EH (cell line): ENCODE measurements at regions not wholly inside any gene's neighbourhood (a gene's known extent, or its start where the extent isn't known, plus 50 kb on each side); places are given as distances from the start of the nearest gene placed in this dataset.

Experiments used
- DNase-seq: peaks from one replicate; pipeline ENCODE4 v3.0.0-alpha.2; 2015; ENCODE audit warnings: low read depth

GRCh38 chr3:67288466-67289106, 290.5 kb downstream of the KBTBD8 start:
- no peak for DNase-seq

DNA sequence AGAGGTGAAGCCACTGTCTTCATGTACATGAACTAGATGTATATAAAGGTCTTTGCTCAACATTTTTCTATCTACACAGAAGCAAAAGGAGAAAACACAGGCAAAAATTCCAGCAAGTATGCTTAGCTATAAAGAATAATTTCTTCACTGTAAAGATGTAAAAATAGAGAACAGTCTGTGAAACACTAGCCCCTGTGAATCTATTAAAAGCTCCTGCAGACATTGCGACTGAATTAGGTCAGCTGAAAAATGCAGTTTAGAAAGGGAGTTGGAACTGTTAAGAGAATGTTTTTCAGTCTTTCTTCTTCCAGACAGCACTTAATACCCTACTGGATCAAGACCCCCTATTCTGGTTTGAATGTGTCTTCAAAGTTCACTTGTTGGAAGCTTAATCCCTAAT, 291.5 kb downstream of the KBTBD8 start:
- no peak for DNase-seq

DNA sequence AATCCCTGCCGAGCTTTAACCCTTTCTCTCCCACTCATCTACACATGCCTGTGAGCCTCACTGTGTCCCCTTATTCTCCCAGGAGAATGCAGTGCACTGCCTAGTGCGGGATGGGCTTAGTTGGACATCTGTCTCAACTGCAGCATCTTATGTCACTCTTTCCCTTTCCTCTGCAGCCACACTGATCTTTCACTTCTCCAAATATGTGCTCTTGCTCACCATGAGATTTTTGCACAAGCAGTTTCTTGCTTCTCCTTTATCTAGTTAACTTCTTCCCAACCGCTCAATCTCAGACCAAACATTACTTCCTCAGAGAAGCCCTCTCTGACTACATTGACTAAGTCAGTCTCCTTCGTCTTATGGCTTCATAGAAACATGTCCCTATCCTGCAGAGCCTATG, 292.3 kb downstream of the KBTBD8 start:
- DNase-seq: no peak

- DNase-seq: no peak
Measured at GRCh38 chr3:67291287-67292252, 293.5 kb downstream of the KBTBD8 start.

DNA sequence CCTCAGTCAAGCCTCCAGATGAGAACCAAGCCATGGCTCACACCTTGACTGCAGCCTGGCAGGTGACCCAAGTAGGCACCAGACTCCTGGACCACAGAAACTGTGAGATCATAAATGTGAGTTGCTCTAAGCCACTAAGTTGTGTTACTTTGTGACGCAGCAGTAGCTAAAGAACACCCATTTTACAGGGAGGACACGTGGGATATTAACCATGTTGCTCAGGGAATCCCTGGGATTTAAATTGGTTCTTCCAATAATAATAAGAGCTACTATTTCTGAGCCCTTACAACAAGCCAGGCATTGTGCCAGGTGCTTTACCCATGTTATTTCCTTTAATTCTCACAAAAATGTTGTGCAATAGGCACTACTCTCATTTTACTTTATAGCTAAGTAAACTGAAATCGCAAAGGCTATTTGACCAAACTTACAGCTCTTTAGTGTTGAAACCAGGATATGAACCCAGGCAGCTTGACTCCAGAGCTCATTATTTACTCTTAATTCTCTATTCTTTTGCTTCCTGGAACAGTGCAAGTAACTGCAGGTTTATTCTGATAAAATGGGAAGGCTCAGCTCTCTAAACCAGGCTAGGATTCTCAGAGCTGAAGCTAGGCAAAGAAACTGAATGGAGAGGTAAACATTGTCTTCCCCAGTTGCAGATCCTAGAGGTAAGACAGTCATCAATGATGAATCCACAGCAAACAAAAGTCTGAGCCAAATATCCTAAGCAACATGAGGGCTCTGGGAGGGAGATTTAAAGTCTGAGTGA, 294.4 kb downstream of the KBTBD8 start:
- no peak for DNase-seq

GRCh38 chr3:67294341-67294740, 296.2 kb downstream of the KBTBD8 start:
- no peak for DNase-seq

DNA sequence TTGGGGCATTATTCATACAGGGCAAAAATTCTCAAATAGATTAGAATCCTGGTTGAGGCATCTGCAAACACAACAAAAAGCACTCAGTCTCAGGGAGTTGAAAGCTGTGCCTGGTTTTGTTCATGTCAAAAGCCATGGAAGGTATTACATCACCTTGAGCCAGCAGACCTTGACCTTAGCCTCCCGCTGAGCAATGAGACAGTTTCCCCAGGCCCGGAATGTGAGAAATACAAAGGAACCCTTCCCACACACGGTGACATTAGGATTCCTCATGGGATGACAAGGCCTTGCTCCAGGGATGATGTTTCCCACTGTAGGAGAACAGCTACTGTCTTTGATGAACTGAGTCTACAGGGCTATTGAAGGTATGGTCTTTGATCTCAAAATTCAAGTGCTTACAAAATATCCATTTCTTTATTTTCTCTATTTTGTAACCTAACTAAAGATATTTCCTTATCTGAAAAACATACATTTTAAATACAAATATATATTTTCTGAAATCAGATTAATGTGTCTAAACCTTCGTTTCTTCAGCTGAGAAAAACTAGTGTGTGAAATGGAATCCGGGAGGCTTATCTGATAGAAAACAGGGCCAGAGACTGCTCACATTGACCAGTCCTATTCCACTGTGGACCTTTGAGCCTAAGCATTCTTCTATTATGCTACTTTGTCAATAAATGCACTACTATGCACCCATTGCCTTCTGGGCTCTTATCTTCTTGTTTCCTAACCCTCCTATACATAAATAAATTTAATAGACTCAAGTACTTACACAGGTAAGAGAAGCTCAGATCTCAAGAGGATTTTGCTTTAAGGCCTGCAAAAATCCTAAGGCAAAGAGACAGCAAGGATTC, 298.2 kb downstream of the KBTBD8 start:
- DNase-seq: no peak

GRCh38 chr3:67297715-67298475, 299.8 kb downstream of the KBTBD8 start:
- DNase-seq: no peak

DNA sequence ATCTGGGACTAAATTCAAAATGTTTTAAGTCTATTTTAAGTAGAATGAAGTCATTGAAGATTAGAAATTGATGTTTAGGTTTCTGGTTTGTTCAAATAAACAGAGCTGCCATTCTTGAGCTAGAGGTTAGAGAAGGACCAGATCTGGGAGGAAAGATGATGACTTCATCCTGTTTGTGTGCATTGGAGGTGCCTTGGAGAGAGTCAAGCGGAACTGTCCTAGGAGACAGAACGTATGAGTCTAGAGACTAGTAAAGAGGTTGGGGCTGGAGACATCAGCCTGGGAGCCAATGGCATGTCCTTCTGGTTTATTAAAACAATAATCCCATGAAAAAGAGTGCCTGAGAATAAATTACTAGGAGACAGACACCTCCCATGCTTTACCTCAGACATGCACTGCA, 303.4 kb downstream of the KBTBD8 start:
- no peak for DNase-seq

DNA sequence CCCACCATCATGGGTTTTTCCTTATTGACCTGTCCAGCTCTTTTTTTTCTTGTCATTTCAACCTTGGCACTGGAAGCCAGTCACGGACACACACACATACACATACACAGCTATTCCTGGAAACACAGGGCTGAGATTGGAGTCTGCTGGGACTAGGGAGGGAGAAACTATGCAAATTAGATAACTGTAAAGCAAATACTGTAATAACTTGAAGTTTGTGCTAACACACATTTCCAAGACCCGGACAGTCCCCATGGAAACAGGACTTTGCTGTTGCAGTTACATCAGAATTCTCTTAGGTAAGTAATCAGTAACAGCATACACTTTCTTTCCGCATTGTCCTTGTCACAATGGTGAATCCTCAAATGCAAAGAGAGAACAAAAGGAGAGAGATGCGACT, 304.4 kb downstream of the KBTBD8 start:
- no peak for DNase-seq

GRCh38 chr3:67305160-67305559, 307.1 kb downstream of the KBTBD8 start:
- DNase-seq: no peak

GRCh38 chr3:67305922-67306321, 307.8 kb downstream of the KBTBD8 start:
- DNase-seq: no peak

DNA sequence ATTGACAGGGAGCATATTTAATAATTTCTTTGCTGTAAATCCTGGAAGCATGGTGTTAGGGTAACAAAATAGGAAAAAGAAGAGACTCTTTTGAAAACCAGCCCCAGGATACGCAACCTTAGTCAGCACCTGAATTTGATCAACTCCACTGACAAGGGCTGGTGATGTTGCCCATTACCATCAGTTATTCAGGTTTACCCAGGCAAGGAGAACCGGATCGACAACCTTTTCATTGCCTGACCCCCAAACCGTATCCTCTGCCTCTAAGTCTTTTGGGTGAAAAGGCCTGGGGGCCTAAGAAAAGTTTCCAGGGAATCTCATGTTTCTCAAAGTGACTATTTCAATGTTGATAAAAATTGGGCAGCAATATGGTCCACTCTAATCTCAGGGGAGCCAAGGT, 313.3 kb downstream of the KBTBD8 start:
- DNase-seq: no peak

DNA sequence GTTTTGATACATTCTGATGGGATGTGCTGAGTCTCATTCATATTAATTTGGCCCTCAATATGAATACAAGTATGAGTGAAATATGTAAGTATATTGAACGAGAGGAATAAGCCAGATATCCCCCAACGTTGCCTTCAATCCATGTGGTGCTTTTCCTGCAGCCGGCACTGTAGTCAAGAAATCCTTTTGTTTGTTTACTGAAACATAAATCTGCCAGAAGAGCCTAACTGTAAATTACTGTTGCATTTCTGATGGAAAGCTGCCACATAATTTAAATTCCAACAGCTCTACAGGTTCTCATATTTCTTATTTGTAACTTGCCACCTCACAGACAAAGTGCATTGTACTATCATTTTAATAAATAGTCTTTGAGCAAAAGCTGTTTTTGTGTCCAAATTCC, 314.0 kb downstream of the KBTBD8 start:
- DNase-seq: no peak

DNA sequence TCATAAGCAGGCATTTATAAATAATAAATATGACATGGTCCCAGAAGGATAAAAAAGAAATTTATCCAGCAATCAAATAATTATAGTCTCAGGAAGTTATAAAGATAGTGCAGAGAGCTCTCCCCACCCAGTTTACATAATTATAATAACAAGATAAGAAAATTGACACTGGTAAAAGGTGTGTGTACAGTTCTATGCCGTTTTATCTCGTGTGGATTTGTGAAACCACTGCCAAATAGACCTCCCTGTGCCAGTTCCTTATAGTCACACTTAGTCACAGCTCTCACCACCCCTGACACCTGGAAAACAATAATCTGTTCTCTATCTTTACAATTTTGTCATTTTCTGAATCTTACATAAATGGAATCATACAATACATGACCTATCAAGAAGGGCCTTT, 320.1 kb downstream of the KBTBD8 start:
- DNase-seq: no peak

DNA sequence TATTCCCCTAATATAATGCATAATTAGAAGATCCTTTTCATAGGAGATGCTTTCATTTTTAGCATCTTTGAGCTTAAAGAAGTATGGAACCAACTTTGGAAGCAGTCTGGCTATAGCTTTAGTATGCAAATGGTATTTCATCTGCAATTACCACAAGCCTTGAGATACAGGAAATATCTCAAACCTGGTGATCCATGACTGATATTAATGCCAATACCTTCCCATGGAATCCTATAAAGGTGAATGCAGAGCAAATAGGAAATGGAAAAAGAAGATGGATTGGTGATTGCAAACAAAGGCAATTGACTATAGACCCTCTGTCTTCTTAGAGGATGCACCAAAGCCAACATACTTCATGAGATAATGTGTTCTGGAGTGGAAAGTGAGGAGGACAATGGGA, 326.4 kb downstream of the KBTBD8 start:
- DNase-seq: no peak
